ENCODE measurements at regions not wholly inside any gene's neighbourhood (a gene's known extent, or its start where the extent isn't known, plus 50 kb on each side); places are given as distances from the start of the nearest gene placed in this dataset.
"Not testable (repeated sequence)": the region's sequence is repeated elsewhere in the genome, so short reads cannot be mapped to it uniquely, and the experiment has no call there.

DNA sequence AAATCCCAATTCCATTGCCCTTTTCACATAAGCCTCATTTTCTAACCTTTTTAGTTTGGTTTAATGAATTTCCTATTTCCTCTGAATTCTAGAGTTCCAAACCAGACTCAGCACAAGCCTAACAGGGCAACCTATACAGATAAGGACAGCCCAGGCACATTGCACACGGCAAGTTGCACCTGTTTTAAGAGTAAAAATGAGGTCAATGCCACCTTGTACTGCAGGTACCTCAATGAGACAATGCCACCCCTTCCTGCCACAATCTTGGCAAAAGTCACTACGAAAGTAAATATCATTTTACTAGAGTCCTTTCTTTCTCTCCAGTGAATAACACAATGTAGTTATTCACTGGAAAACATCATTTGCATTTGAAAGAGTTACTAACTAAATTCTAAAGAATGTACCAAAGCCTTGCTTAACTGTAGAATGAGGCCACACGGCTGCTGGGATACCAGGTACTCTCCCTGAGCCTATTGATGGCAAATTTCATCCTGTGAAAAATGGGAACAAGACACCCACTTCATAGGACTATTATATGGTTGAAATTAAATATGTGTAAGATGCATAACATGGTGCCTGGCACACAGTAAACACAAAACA, 123.2 kb upstream of the NBPF26 start:
- DNase-seq (ENCODE audit: low spot score); ATAC-seq; intact Hi-C loops (cut with DNase I): not testable (repeated sequence)

DNA sequence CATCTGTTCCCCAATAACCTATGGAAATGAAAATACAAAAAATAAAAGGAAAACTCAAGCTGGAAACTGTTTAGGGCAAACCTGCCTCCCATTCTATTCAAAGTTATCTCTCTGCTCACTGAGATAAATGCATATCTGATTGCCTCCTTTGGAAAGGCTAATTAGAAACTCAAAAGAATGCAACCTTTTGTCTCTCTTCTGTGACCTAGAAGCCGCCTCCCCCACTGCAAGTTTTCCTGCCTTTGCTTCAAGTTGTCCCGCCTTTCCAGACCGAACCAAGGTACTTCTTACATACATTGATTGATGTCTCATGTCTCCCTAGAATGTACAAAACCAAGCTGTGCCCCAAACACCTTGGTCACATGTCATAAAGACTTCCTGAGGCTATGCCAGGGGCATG, 115.9 kb upstream of the NBPF26 start:
- ATAC-seq; intact Hi-C loops (cut with DNase I); DNase-seq (ENCODE audit: low spot score): not testable (repeated sequence)

DNA sequence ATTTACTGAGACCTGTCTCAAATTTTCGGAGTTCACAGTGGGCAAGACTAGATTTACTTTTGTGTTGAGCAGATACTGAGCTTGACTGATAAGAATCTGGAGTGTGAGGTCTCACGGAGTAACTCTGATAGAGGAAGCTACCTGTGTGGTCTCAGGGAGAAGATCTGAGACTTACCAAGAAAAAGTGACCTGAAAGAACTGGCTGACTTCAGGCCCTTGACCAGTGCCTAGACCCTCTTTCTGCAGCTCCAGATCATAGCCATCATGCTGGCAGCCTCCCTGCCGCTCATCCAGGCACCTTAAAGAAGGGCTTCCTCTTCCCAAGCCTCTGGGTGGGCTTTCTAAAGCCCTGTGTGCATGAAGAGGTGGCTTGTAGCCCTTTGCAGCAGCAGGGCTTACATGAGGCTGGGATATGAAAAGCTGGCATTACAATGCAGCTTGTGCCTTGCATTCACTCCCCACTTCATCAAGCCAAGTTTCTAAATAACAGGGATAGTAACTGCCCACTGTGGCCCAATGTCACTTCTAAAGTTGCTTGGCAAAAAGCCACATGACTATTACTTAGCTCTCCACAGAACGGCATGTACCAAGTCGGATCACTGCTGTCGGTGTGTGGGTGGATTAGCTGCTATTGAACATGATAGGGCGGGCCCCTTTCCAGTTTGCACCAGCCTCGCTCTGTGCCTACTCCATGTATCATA, 115.3 kb upstream of the NBPF26 start:
- peak; percentile 97 for ATAC-seq
- DNase-seq (ENCODE audit: low spot score) = not testable (repeated sequence)

DNA sequence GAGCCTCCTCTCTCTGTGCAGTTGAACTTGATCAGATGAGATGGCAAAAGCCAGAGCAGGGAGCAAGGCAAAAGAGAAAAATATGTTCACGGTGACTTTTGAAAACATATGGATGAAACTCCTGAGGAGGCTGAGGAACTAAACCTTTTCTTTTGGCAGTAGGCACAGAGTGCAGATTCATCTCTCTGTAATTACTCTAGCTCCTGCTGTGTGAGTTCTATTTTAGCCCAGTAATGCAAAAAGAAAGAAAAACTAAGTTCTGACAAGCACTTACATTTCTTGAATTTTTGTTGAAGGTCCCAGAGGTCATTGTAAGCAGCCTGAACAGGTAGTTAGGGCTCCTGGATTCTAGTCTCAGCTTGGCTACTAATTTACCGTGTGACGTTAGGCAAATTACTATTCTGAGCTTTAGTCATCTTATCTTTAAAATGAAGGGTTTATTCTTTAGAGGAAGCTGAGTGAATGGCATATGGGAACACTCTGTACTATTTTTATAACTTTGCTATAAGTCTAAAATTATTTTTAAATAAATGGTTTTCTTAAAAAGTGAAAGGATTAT, 114.7 kb upstream of the NBPF26 start:
- DNase-seq (ENCODE audit: low spot score); intact Hi-C loops (cut with DNase I): not testable (repeated sequence)
- ATAC-seq = peak; percentile 48

More for the DNA sequence above, 115.3 kb upstream of the NBPF26 start:
- intact Hi-C loops (cut with DNase I) = not testable (repeated sequence)

DNA sequence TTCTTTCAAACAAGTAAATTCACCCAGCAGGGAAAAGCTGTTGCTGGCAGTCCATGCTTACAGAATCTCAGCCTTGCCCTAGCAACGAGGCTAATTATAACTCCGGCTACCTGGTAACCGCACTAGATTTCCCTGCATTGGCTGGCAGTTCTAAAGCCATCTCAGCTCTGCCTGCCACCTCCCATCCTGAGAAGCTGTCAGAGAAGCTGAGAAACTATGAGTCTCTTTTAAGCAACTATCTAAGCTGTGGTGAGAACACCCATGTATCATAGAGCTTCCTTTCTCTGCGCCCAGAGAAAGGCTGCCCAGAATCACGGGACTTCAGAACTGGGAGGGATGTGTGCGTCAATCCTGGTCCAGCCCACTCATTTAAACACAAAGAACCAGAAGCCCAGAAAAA, 113.9 kb upstream of the NBPF26 start:
- intact Hi-C loops (cut with DNase I); DNase-seq (ENCODE audit: low spot score): not testable (repeated sequence)
- ATAC-seq = peak; percentile 31

DNA sequence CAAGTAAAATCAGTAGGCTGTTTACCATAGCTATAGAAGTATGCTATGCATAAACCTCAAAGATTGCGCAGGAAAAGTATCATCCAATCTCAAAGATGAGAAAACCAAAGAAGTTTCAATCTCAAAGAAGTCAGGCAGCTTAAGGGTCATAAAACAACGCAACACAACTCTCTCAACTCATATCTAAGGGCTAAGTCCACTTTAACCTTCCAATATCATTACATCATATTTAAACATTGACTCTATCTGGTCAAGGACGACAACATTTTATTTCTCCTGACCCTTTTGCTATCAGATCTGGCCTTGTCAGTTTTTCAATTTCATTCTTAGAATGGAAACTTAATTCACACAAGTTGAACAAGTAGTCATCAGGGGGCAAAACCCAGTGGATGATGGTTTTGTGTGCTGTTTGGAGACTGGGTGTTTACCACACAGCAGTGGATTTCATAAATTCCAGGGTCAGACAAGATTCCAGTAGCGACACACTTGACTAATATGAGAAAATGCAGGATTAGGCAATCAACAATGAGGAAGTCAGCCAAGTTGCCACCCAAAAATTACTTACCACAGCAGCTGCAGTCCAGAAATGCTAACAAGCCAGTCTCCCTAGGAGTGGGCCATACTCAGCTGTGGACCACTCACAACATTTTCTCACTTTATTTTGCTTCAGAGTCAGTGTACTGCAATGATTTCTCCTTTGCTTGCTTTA, 108.7 kb upstream of the NBPF26 start:
- intact Hi-C loops (cut with DNase I); DNase-seq (ENCODE audit: low spot score): not testable (repeated sequence)
- peak; percentile 93 for ATAC-seq

DNA sequence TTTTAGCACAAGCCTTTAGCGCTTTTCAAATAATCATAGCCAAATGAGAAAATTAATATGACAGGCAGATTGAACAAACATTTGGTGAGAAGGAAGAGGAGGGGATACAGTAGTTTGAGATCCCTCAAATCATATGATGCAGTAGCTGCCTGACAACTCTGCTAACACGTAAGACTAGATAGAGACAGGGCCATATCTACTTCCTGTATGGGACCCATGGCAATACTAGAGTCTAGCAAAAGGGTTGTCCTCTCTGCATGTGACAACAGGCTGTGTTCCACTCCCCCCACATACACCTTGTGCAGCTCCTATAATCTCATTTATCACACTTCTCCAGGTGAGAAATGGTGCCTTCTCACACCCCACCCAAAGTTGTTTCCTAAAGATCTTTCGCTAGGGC, 106.3 kb upstream of the NBPF26 start:
- intact Hi-C loops (cut with DNase I); DNase-seq (ENCODE audit: low spot score); ATAC-seq: not testable (repeated sequence)

DNA sequence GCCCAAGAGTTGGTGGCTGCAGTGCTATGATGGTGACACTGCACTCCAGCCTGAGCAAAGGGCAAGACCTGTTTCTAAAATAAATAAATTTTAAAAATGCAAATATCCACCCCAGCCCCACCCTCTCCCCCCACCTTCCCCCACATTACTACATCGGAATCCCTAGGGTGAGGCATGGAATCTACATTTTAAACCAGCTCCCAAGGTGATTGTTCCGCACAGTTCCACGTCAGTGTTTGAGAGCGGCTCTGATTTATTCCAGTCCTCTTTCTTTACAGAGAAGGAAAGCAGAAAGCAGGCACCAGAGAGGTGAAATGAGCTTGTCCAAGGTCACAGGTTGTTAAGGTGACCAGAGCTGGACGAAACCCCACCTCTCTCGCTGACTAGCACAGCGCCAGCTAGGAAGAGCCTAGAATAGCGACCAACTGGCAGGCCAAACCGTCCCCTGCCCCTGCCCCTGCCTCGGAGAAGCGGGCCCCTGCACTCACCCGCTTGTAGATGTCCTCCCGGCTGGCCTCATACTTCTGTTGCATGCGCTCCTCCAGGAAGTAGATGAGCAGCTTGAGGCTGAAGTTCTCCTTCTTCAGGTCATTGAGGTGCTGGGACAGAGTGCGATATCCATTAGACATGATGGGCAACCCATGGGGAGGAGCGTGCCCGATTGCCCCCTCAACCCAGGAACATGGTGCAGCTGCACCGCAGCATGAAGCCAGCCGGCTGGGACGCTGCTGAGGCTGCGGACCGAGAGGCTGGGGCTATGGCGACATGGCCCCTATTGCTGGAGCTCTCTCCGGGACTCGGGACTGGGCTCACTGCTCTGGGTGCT, 103.7 kb upstream of the NBPF26 start:
- ATAC-seq = peak; percentile 21
- intact Hi-C loops (cut with DNase I); DNase-seq (ENCODE audit: low spot score): not testable (repeated sequence)

DNA sequence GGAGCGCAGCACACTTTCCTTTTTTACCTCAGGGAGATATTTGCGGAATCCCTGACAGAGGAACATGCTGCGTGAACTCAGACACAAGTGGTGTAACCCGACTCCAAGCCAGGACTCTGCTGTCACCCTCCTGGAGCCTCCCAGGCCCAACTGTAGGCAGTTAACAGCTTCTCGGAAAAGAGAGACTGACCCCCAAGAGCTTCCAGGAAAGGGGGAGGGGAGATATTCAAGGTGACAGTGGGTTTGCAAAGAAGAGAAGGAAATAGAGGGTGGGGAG, 103.1 kb upstream of the NBPF26 start:
- intact Hi-C loops (cut with DNase I); DNase-seq (ENCODE audit: low spot score): not testable (repeated sequence)
- peak; percentile 17 for ATAC-seq

DNA sequence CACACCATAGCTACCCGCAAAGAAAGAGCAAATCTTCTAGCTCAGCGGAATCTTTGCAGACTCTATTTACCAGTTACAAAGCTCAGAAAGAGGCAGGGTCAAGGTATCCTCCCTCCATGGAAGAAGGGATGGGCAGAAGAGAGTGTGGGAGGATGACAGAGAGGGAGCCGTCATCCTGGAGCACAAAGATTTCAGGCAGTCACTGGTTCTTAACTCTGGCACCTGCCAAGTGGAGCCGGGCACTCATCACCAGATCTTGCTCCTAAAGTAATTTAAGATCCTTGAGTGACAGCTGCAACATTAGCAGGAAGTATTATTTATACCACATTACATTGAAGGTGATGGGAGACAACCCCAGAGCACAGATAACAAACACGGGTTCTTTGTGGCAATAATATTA, 102.5 kb upstream of the NBPF26 start:
- DNase-seq (ENCODE audit: low spot score); ATAC-seq; intact Hi-C loops (cut with DNase I): not testable (repeated sequence)

DNA sequence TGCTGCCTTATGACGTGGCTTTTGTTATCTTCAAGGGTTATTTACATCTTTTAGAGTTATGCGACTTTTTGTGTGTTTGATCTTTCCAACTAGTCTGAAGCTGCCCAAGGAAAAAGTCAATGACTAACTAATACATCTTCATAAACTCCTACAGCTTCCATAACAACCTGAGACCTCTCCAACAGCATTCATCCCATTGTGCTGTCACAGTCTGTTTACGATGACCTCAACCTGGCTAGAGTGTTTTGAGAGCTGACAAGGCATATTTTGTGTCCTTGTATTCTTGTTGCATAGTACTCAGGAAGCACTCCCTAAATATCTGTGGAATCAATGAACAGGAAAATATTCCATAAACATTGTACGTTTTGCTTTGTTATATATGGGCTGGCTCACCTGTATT, 100.2 kb upstream of the NBPF26 start:
- DNase-seq (ENCODE audit: low spot score); ATAC-seq; intact Hi-C loops (cut with DNase I): not testable (repeated sequence)

DNA sequence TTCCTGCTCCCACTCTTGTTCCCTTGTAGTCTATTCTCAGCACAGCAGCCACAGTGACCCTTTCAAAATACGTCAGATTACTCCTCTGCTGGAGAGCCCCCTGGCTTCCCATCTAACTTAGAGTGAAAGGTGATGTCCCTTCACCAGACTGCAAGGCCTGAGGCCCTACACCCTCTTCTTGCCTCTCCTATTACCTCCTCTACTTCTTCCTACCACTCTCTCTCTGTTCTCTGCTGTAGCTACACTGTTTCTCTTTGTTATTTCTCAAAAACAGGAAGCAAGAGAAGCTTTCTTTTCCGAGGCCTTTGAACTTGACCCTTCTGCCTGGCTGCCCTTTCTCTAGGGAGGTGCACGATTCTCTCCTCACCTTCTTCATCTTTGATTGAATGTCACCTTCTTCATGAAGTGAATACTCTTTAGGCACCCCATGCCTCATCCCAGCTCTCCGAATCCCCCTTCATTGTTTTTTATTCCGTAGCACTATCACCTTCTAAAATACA, 99.1 kb upstream of the NBPF26 start:
- ATAC-seq; intact Hi-C loops (cut with DNase I); DNase-seq (ENCODE audit: low spot score): not testable (repeated sequence)

DNA sequence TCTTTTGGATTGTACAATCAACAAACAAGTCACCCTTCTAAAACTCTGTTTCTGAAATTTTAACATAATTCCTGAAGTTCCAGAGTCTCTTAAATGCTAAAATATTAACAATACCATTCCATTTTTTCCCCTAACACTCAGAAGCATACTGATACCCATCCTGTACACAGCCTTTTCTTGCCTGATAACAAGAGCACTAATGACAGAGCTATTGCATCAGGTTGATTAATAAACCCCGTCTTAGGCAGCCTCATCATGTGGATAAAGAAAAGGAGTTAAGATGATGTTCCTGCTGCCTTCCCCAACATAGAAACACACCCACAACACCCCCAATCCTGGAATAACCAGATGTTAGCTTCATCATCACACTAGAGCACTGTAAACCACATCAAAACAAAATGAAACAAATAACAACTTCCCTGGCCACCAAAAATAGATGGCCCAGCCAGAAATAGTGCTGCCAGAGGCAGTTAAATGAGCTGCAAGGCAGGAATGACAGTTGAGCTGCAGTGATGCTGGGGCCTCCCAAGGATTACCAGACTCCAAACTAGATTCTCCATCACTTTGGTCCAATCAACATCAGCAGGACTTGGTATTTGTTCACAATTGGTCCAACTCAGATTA, 93.8 kb upstream of the NBPF26 start:
- DNase-seq (ENCODE audit: low spot score); intact Hi-C loops (cut with DNase I): not testable (repeated sequence)
- ATAC-seq = peak; percentile 66

DNA sequence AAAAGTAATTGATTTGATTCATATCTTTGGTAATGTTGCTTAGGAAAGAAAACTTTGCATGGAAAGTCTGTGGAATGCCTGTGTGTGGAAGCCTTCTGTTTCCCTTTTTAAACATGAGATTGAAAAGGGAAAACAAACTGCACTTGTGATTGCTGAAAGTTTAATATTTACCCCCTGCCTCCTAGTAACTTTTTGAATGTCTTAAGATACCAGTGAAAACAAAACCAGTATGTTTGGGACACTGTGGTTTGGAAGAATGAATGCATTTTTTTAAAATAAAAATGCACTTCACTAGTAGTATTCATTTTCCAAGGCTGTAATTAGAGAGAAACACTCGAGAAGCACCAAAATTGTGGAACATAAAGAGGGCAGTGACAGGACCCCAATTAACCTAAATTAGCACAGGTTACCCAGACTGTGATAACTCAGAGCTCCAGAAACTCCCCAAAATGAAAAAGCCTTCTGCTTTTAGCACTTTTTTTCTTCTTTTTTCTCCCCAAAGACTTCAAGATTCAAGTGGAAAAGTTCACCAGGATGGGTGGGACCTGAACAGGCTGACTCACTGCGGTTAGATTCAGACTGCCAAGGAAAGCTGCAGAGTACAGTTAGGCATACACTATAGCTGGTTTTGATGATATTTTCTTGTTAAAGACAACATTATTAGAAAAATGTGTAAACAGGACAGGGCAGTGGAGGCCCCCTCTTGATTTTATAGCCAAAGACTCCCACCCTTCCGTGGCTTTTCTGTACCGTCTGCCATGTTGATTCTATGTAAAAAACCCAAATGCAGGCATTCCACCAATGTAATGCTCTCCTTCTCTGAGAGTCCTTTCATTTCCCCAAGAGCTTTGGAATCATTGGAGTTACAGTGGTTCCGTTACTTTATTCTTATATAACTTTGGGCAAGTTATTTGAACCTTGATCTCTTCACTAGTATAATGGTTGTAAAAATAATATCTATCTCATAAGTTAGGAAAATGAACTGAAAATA, 88.6 kb upstream of the NBPF26 start:
- DNase-seq (ENCODE audit: low spot score); intact Hi-C loops (cut with DNase I): not testable (repeated sequence)
- ATAC-seq = peak; percentile 95

DNA sequence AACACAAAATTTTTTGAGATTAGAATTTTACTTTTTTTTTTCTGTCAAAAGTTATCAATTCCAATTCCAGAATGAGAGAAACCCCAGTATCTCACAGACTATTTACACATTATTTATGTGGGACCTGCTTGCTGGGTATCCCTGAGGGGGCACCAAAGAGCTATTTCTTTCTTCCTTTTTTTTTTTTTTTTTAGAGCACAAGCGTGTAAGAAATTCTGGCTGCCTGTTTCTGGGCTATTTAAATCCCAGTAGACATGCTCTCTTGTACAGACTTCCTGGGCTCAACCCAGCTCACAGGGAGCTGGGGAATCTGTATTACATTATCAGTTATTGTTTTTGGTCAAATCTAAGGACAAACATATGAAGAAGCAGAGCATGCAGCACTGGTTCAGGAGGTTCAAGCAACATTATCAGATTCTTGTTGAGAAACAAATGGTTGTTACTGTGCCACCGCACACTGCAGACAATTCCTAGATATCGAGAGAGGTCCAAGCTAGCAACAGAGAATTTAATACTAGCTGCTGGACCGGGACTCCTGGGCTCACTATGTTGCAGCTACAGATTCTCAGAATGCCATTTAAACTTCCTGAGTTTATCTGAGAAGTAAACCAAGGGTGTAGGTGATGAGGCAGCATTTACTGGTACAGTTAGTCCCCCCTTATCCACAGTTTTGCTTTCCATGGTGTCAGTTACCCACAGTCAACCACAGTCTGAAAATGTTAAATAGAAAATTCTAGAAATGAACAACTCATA, 83.3 kb upstream of the NBPF26 start:
- DNase-seq (ENCODE audit: low spot score); intact Hi-C loops (cut with DNase I): not testable (repeated sequence)
- peak; percentile 80 for ATAC-seq

DNA sequence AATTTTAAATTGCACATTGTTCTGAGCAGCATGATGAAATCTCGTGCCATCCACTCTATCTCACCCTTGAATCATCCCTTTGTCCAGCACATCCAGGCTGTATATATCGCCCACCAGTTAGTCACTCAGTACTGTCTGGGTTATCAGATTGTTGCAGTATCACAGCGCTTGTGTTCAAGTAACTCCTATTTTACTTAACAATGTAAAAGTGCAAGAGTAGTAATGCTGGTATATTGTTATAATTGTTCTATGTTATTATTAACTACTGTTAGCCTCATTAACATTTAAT, 82.8 kb upstream of the NBPF26 start:
- DNase-seq (ENCODE audit: low spot score); intact Hi-C loops (cut with DNase I): not testable (repeated sequence)
- peak; percentile 16 for ATAC-seq

DNA sequence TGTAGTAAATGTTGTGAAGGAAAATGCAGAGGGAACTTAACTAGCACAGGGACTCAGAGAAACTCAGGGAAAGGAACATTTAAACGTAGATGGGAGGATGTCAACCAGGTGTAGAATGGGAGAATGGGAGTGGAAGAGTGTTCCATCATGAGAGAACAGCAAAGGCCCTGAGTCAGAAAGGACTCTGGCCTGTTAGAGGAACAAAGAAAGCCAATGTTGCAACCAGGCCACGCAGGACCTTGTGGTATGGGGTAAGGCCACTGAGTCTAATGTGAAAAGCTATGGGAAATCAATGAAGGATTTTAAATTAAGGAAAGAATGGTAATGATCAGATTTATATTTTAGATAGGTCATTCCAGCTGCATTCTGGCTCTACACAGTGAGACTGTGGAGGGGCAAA, 76.6 kb upstream of the NBPF26 start:
- intact Hi-C loops (cut with DNase I); DNase-seq (ENCODE audit: low spot score); ATAC-seq: not testable (repeated sequence)
